HG03460 (cell line): ENCODE measurements at regions not wholly inside any gene's neighbourhood (a gene's known extent, or its start where the extent isn't known, plus 50 kb on each side); places are given as distances from the start of the nearest gene placed in this dataset.
"Not testable (repeated sequence)": the region's sequence is repeated elsewhere in the genome, so short reads cannot be mapped to it uniquely, and the experiment has no call there.

Source experiments
- ATAC-seq: cut with Tn5 transposase; IDR thresholded peaks from one replicate; pipeline ENCODE4 v1.9.1; 2021; ENCODE audit not compliant: unreplicated experiment

DNA sequence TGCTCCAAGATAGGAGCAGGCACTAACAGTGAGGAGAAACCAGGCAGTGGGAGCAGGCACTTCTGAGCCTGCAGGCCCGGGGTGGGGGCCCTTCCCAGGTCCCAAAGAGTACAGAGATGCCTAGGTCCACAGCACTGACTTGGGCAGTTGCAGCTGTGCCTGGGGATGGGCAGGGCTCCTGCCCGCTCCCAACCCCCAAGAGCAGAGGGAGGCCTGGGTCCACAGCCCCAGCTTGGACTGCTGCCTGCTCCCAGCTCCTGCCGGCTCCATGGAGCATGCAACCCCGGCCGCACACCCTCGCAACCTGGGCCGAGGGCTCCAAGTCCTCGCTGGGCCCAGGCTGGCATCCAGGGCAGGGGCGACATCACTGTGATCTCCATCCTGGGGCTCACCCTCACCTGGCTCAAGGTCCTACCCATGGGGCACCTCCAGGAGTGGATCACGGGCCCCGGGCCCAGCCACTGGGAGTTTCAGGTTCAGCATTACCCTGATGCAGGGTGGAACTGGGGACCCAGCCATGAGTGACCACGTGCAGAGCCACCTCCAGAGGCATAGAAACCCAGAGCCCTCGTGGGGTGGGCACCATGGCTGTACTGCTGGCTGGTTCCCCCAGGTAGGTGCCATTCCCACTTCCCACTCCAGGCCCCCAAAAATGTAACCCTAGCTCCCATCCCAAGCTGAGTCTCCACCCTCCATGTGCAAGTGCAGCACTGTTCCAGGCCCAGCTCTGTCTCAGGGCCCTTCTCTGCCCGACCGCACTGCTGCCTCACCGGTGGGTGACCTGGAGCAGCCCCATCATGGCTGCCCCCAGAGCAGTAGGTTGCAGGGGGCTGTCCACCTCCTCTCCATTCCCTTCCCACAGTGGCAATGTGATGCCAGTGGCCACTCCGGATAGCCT, 325.6 kb downstream of the NR4A2 start:
- no peak for ATAC-seq

DNA sequence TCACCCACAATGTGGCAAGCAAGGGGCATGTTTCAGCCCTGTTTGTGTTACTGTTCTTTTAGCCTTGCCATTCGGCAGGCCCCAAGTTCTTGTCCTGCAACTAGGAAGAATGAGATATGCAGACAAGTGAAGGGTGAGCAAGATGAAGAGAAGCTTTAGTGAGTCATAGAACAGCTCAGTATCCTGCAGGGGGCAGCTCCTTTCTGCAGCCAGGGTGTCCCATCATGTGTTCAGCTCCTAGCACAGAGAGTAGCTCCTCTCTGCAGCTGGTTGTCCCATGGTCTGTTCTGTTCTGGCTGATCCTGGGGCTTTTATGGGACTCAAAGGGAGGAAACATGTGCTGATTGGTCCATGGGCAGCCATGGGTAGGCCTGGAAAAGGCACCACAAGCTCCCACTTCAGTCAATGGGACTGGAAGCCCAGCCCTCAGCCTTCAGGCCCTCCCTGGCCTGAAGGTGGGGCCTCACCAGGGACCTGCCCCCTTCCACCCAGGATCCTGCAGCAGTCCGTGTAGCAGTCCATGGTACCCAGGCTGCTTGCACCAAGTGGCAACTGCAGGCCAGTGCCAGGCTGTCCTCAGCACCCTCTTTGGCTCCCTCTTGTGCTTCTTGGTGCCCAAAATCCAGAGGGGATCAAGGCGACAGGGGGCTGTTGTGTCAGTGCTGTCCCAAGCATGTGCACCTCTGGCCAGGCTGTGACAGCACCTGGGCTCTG, 326.4 kb downstream of the NR4A2 start:
- ATAC-seq: no peak

- ATAC-seq: no peak
These were observed 327.0 kb downstream of the NR4A2 start for GRCh38 chr2:156005531-156005930.

DNA sequence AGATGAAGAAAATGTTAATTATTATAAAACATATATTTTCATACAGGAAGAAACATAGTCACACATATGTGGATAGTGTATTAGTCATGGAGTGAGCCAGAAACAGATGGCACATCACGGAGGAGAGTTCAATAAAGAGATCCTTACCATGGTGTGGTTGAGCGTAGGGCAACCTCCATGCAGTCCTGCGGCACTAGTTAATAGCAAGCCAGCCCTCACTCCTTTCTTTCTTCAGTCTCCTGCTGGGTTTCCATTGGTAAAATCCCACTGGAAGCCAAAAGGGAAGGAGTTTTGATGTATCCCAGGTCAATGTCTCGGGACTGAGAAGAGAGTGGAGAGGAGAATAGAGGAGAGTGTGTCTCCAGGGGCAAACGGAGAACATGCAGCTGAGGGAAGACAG, 328.1 kb downstream of the NR4A2 start:
- ATAC-seq: no peak

- ATAC-seq: no peak
These were observed 328.7 kb downstream of the NR4A2 start for GRCh38 chr2:156003780-156004179.

DNA sequence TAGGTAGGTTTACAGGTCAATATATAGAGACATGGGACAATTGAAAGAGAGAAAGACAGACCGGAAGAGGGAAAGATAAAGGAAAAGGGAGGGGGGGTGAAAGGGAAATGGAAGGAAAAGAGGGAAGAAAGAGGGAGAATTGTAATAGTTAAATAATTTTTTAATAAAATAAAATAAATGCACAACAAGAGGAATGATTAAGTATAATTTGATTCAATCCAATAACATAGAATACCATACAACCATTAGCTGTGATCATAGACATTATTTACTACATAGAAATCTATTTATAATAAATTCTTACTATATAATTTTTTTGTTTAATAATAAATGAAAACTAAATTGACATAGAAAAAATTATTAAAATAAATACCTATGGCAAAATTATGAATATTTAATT, 330.7 kb downstream of the NR4A2 start:
- no peak for ATAC-seq

DNA sequence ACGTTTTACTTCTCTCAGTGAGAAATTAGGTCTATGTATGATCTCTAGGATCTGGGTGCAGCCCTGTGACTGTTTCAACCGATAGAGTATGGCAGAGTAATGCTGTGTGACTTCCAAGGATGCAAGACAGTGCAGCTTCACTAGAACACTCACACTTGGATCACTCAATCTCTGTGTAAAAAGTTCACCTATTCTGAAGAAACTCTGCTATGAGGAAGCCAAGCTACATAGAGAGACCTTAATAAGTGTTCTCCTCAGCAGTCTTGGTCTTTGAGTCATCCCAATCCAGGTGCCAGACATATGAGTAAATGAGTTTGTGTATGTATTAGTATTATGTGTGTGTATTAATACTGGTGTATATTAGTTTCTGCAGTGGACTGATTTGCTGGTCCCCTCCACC, 335.0 kb downstream of the NR4A2 start:
- ATAC-seq: no peak

DNA sequence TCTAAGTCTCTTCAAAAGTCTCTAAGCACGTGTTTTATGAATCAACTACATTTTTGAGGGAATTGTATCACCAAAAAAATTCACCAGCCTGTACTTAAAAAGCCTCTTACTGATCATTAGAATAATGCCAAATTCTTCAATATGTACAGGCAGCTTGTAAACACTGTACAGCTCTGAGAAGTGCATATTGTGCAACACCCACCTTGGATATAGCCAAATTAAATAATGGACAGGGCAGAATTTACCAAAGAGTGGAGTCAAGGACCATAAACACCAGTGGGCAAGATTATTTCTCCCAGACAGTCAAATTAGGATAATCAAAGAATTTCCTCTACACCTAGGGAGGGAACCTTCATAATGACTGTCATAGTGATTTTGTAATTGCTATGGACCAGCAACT, 338.2 kb downstream of the NR4A2 start:
- ATAC-seq: no peak

DNA sequence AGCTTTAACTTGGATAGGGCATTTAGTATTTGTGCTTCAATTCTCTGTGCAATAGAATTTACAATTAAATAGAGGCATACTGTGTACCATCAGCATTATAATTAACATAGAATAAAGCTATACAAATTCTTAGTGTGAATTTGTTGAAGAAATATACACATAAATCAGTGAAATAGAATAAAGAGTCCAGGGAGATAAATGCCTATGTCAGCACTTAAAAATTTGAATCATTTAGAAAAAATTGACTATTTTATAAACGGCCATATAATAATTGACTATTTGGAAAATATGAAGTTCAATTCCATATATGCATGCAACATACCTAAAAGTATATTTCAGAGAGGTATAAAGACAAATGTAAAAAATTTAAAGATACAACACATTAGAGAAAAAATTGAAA, 348.7 kb downstream of the NR4A2 start:
- no peak for ATAC-seq

- ATAC-seq: no peak
These were observed 350.4 kb downstream of the NR4A2 start for GRCh38 chr2:155982135-155982534.

DNA sequence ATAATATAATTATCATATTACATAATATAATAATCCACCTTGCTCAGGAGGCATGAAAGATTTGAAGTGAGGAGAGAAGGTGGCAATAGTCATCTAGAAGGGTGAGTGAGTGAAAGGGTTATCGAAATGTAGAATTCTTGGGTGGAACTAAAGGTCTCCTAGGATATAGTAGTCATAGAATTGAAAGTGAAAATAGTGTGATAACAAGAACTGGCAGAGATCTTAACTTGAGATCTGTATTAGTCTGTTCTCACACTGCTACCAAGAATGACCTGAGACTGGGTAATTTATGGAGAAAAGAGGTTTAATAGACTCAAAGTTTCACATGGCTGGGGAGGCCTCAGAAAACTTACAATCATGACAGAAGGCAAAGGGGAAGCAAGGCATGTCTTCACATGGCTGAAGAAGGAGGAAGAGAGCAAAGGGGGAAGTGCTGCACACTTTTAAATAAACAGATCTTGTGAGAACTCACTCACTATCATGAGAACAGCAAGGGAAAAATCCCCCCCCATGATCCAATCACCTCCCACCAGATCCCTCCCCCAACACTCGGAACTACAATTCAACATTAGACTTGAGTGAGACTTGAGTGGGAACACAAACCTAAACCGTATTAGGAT, 351.5 kb downstream of the NR4A2 start:
- ATAC-seq: peak; percentile 60

DNA sequence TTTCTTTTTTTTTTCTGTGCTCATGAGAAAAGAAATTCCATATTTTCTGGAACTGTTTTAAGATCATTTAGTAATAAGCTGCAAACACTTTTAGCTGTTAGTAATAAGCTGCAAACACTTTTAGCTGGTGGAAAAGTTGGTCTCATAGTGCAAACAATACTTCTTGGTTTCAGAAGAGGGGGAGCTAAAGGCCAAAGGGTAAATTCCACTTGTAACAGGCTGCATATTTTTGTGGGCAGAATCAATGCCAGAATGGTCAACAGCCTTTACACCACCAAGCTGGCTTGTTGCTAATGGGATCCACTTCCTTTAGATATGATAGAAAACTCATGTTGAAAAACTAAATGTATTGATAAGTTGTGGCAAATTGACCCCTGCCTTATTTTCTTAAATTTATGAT, 356.8 kb downstream of the NR4A2 start:
- no peak for ATAC-seq

DNA sequence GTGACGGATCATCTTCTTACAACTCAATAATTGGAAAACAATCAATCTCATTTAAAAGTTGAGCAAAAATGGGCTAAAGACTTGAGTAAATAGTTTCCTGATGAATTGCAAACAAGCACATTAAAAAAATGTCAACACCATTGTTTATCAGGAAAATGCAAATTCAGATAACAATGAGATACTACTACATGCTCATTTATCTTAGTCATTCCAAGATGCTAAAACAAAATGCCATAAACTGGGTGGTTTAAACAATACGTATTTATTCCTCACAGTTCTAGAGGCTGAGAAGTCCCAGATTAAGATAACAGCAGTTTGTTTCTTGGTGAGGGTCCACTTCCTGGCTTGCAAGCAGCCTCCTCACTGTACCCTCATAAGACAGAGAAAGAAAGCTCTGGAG, 359.6 kb downstream of the NR4A2 start:
- no peak for ATAC-seq

DNA sequence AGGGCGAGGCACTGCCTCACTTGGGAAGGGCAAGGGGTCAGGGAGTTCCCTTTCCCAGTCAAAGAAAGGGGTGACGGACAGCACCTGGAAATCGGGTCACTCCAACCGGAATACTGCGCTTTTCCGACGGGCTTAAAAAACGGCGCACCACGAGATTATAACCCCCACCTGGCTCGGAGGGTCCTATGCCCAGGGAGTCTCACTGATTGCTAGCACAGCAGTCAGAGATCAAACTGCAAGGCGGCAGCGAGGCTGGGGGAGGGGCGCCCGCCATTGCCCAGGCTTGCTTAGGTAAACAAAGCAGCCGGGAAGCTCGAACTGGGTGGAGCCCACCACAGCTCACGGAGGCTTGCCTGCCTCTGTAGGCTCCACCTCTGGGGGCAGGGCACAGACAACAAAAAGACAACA, 366.5 kb downstream of the NR4A2 start:
- not testable (repeated sequence) for ATAC-seq

GRCh38 chr2:155965415-155966063, 367.0 kb downstream of the NR4A2 start:
- ATAC-seq: no peak

DNA sequence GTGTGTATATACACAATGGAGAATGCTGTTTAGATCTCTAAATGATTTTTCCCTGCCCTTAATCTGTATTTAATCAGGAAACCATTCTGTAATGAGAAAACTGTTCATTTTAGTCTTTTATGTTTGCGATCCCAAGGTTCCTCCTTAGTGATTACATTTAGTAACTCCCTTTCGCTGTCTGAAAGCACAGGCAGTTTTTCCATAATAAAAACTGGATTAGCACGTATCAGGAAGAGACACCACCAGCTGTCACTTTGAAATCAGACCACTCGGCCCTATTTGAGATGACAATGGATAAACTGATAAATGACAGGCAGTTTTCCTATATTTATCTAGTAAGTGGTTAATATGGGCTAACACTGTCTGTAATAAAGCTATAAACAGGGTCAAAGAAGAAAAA, 370.9 kb downstream of the NR4A2 start:
- ATAC-seq: no peak

DNA sequence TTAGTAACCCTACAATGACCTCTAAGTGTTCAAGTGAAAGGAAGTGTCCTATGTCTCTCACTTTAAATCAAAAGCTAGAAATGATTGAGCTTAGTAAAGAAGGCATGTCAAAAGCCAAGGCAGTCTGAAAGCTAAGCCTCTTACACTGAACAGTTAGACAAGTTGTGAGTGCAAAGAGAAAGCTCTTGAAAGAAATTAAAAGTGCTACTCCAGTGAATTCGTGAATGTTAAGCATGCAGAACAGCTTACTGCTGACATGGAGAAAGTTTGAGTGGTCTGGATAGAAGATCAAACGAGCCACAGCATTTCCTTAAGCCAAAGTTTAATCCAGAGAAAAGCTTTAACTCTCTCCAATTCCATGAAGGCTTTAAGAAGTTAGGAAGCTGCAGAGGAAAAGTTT, 373.7 kb downstream of the NR4A2 start:
- ATAC-seq: no peak

DNA sequence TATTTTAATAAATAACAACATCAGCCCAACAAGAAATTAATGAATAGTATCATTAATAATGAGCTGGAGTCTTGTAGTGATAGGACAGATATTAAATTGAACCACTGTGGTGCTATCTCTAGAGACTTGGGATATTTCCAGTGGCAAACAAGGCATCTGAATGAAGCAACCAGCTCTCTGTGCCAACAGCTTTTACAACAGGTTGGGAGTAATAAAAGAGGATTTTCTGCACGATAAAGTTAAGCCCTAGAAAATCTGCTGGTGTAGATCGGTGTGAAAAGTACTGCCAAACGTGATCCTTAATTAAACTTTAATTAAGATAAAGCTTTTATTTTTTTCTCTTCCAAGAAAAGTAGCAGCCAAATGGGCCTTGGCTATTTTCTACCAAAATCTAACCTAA, 385.5 kb downstream of the NR4A2 start:
- ATAC-seq: no peak

GRCh38 chr2:155944218-155944617, 388.3 kb downstream of the NR4A2 start:
- no peak for ATAC-seq

DNA sequence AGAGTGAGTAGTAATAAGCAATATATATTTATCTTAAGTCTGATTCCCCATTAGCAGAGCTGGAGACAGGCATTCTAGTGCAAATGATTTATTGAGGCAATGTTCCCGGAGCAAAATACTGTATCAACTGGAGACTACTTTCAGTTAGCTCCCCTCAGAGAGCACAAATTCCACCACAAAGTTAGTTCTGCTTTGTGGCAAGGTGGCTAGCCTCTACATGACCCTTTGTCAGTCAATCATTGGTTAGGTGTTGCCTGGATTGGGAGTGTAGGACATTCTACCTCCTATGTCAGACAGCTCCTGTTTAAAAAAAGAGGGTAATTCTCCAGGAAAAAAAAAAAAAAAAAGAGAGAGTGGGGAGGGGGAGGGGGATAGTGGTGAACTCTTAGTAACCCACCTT, 402.2 kb downstream of the NR4A2 start:
- ATAC-seq: no peak

DNA sequence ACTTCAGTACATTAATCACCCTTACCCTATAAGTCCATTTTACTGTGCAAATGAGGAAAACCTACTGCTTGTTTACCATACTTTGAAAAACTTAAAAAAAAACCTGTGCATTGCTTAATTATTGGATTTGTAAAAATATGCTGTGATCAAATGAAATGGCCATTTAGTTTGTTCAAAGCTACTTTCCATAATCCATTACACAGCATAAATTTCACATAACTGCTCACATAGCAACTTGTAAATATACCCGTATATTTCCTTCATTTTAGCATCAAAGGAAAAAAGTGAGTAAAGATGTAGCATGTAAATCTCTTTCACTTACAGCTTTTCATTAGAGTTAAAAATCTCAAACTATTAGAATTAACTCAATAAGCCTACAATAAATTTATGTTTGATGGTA, 415.1 kb downstream of the NR4A2 start:
- ATAC-seq: no peak
